Mesenchymal stem cell (in vitro differentiated cells and primary cell): ENCODE measurements at regions not wholly inside any gene's neighbourhood (a gene's known extent, or its start where the extent isn't known, plus 50 kb on each side); places are given as distances from the start of the nearest gene placed in this dataset.

Source experiments
- DNase-seq: peaks from one replicate; pipeline ENCODE4 v3.0.0-alpha.2; 2013
- H2AFZ ChIP-seq: one replicate; pipeline ENCODE4 v1.6.1; 2013; ENCODE audit warnings: low read depth, mild to moderate bottlenecking, control low read depth, inconsistent platforms, low read length, moderate library complexity
- H2AK5ac ChIP-seq: 2 replicates; pipeline ENCODE4 v1.6.1; 2013; ENCODE audit warnings: low read length, moderate library complexity, mild to moderate bottlenecking, inconsistent platforms; ENCODE audit not compliant: severe bottlenecking
- H2BK120ac ChIP-seq: one replicate; pipeline ENCODE4 v1.6.1; 2013; ENCODE audit warnings: low read depth, mild to moderate bottlenecking, inconsistent platforms, low read length, moderate library complexity
- H2BK12ac ChIP-seq, 2 experiments: one replicate each; pipeline ENCODE4 v1.6.1; 2013; ENCODE audit warnings: inconsistent platforms in 2 of 2, low read length in 2 of 2, mild to moderate bottlenecking in 2 of 2, moderate library complexity in 2 of 2, control low read depth in 1 of 2
- H2BK15ac ChIP-seq: one replicate; pipeline ENCODE4 v1.6.1; 2013; ENCODE audit warnings: mild to moderate bottlenecking, low read depth, inconsistent platforms; ENCODE audit not compliant: poor library complexity, severe bottlenecking
- H2BK5ac ChIP-seq: 2 replicates; pipeline ENCODE4 v1.6.1; 2013; ENCODE audit warnings: low read depth, mild to moderate bottlenecking, low read length, control low read depth, inconsistent platforms; ENCODE audit not compliant: poor library complexity, severe bottlenecking
- H3K14ac ChIP-seq, 2 experiments: one replicate each; pipeline ENCODE4 v1.6.1; 2013; ENCODE audit warnings: inconsistent platforms in 2 of 2, low read length in 2 of 2, control low read depth in 1 of 2, mild to moderate bottlenecking in 1 of 2, moderate library complexity in 1 of 2
- H3K18ac ChIP-seq, 2 experiments: one replicate each; pipeline ENCODE4 v1.6.1; 2013; ENCODE audit warnings: inconsistent platforms in 2 of 2, low read length in 2 of 2, control low read depth in 1 of 2, low read depth in 1 of 2, mild to moderate bottlenecking in 1 of 2
- H3K23ac ChIP-seq, 2 experiments: one replicate each; pipeline ENCODE4 v1.6.1; 2013; ENCODE audit warnings: inconsistent platforms in 2 of 2, low read length in 2 of 2, mild to moderate bottlenecking in 2 of 2, moderate library complexity in 2 of 2, control low read depth in 1 of 2
- H3K27ac ChIP-seq: 2 replicates; pipeline ENCODE4 v1.5.1; 2013; ENCODE audit warnings: mild to moderate bottlenecking, moderate library complexity, low read length, control low read depth, inconsistent platforms; ENCODE audit not compliant: poor library complexity, severe bottlenecking
- H3K27me3 ChIP-seq, 2 experiments: 2 replicates each; pipeline versions ENCODE4 v1.6.1 to v1.7.0; 2013; ENCODE audit warnings: low read length in 2 of 2, mild to moderate bottlenecking in 2 of 2, moderate library complexity in 2 of 2, control low read depth in 1 of 2, inconsistent platforms in 1 of 2; ENCODE audit not compliant: control insufficient read depth in 1 of 2, insufficient read depth in 1 of 2
- H3K36me3 ChIP-seq, 2 experiments: 2 replicates each; pipeline versions ENCODE4 v1.6.1 to v1.7.0; 2013; ENCODE audit warnings: low read length in 2 of 2, control low read depth in 1 of 2, inconsistent platforms in 1 of 2, low read depth in 1 of 2, mild to moderate bottlenecking in 1 of 2; ENCODE audit not compliant: insufficient read depth in 2 of 2, control insufficient read depth in 1 of 2
- H3K4ac ChIP-seq, 2 experiments: one replicate each; pipeline ENCODE4 v1.6.1; 2013; ENCODE audit warnings: inconsistent platforms in 2 of 2, low read length in 2 of 2, mild to moderate bottlenecking in 2 of 2, moderate library complexity in 2 of 2, control low read depth in 1 of 2, low read depth in 1 of 2
- H3K4me1 ChIP-seq: 2 replicates; pipeline ENCODE4 v1.6.1; 2013; ENCODE audit warnings: low read depth, low read length, control low read depth; ENCODE audit not compliant: control insufficient read depth, insufficient read depth
- H3K4me2 ChIP-seq: 2 replicates; pipeline ENCODE4 v1.6.1; 2013; ENCODE audit warnings: low read length, mild to moderate bottlenecking, inconsistent platforms; ENCODE audit not compliant: poor library complexity, severe bottlenecking
- H3K4me3 ChIP-seq, 2 experiments: 2 replicates each; pipeline versions ENCODE4 v1.5.1 to v1.7.0; 2013; ENCODE audit warnings: low read length in 2 of 2, mild to moderate bottlenecking in 2 of 2, control low read depth in 1 of 2, low read depth in 1 of 2; ENCODE audit not compliant: insufficient read depth in 1 of 2
- H3K79me1 ChIP-seq: replicated peaks from 2 replicates; pipeline ENCODE4 v1.6.1; 2013; ENCODE audit warnings: mild to moderate bottlenecking, control low read depth, low read length, inconsistent platforms; ENCODE audit not compliant: poor library complexity, severe bottlenecking
- H3K9ac ChIP-seq: 2 replicates; pipeline ENCODE4 v1.7.0; 2013; ENCODE audit warnings: mild to moderate bottlenecking, low read length, moderate library complexity
- H3K9me3 ChIP-seq: 2 replicates; pipeline ENCODE4 v1.7.0; 2013; ENCODE audit warnings: mild to moderate bottlenecking, low read length; ENCODE audit not compliant: control insufficient read depth
- H4K8ac ChIP-seq: one replicate; pipeline ENCODE4 v1.6.1; 2013; ENCODE audit warnings: inconsistent platforms, mild to moderate bottlenecking, low read length, moderate library complexity
- H4K91ac ChIP-seq: one replicate; pipeline ENCODE4 v1.6.1; 2013; ENCODE audit warnings: mild to moderate bottlenecking, low read length, inconsistent platforms
- WGBS: methylation state at CpG from one replicate; pipeline ENCODE4 v1.1.7; 2013; ENCODE audit warnings: mixed read lengths; 5-methylcytosine and 5-hydroxymethylcytosine counted together

DNA sequence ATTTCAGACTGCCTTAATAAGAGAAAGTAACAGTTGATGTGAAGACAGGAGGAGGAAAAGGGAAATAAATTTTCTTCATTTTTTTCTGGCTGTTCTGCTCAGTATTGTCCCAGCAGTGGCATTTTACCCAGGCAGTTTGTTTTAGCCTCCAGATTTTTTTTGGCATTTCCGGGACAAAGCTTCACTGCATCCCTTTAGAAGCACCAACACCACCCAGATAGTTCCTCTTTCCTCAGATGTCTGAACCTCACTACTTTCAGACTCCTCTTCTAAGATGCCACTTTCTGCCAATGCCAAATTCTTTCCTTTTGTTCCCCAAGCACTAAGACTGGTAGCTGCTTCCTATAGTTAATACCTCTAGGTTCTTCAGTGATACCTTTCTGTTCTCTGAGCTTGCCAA is 480.1 kb upstream of the SLC10A2 start:
- H3K23ac ChIP-seq: no peak overlapping the region
- no peak overlapping the region for H3K18ac ChIP-seq
- H2BK5ac ChIP-seq: no peak overlapping the region
- H4K91ac ChIP-seq: no peak overlapping the region
- H4K8ac ChIP-seq: no peak overlapping the region
- no peak overlapping the region for H3K4ac ChIP-seq
- H3K36me3 ChIP-seq: no peaks in the 10 kb centered on the region
- no peak overlapping the region for H2BK15ac ChIP-seq
- H3K27me3 ChIP-seq: no peaks in the 10 kb centered on the region
- H3K14ac ChIP-seq: no peak overlapping the region
- H3K27ac ChIP-seq: no peak overlapping the region
- 87% methylated on average over 1 of the region's 1 CpG for WGBS
- no peak overlapping the region for H3K4me2 ChIP-seq
- H3K4me1 ChIP-seq: no peaks in the 10 kb centered on the region
- H3K9me3 ChIP-seq: peaks cover 49% of the 10 kb centered on the region
- no peak overlapping the region for H3K9ac ChIP-seq
- H2AFZ ChIP-seq: no peak overlapping the region
- no peak overlapping the region for H2AK5ac ChIP-seq
- H3K79me1 ChIP-seq: no peaks in the 10 kb centered on the region
- DNase-seq: no peak
- no peak overlapping the region for H3K4me3 ChIP-seq
- no peak overlapping the region for H2BK12ac ChIP-seq
- H2BK120ac ChIP-seq: no peak overlapping the region

DNA sequence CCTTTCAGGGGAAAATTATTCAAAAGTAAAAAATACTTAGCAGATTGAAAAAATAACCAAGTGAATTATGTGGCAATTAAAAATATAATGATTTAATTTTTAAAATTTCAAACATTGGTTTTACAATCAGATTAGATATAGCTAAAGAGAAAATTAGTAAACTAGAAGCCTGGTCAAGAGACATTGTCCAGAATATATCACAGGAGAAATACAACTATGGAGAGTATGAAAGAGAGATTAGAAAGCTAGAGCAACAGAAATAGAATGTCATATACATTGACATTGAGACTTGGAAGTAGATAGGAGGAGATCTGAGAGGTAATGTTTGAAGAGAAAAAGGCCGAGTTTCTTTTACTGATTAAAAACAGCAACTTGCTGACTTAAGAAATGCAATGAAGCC is 476.4 kb upstream of the SLC10A2 start:
- Histone ChIP-seq H3K4ac (no peak overlapping the region), H2AK5ac (no peak overlapping the region)
- WGBS: no CpG with 5 or more reads among the region's 1 CpG

DNA sequence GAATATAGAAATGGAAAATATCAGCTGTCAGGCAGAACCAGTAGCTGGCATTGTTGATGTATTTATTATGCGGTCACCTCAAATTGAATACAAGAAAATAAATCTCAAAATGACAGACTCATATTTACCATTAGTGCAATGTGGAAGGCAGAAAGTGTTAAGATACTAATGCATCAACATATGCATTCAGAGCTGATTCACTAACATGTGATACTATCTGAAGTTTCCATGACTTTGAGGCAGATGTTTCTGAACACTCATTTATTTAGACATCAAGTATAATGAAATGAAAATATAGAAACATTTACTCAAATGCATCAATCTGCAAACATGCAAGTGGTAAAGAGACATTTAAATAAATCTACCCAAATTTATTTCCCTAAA is 474.2 kb upstream of the SLC10A2 start:
- Histone ChIP-seq H3K14ac (no peak overlapping the region), H3K4me1 (no peaks in the 10 kb centered on the region), H3K79me1 (no peaks in the 10 kb centered on the region), H4K8ac (no peak overlapping the region), H3K4me2 (no peak overlapping the region), H2BK12ac (no peak overlapping the region), H2AK5ac (no peak overlapping the region), H3K27ac (no peak overlapping the region), H3K27me3 (no peaks in the 10 kb centered on the region), H3K9me3 (peaks cover 30% of the 10 kb centered on the region), H2BK120ac (no peak overlapping the region), H3K18ac (no peak overlapping the region), H2AFZ (no peak overlapping the region), H3K23ac (no peak overlapping the region), H3K36me3 (no peaks in the 10 kb centered on the region), H3K4ac (no peak overlapping the region), H2BK15ac (no peak overlapping the region), H2BK5ac (no peak overlapping the region), H3K4me3 (no peak overlapping the region), H3K9ac (no peak overlapping the region), H4K91ac (no peak overlapping the region)
- no CpG with 5 or more reads among the region's 1 CpG for WGBS
- DNase-seq: no peak

More for the DNA sequence above, 476.4 kb upstream of the SLC10A2 start:
- Histone ChIP-seq H3K14ac (no peak overlapping the region), H3K9me3 (peaks cover 43% of the 10 kb centered on the region), H3K4me3 (no peak overlapping the region), H3K18ac (no peak overlapping the region), H3K4me1 (no peaks in the 10 kb centered on the region), H4K8ac (no peak overlapping the region), H3K27ac (no peak overlapping the region), H3K23ac (no peak overlapping the region), H2BK120ac (no peak overlapping the region), H2AFZ (no peak overlapping the region), H4K91ac (no peak overlapping the region), H2BK12ac (no peak overlapping the region), H2BK5ac (no peak overlapping the region), H3K79me1 (no peaks in the 10 kb centered on the region), H3K9ac (no peak overlapping the region), H3K27me3 (no peaks in the 10 kb centered on the region), H2BK15ac (no peak overlapping the region), H3K36me3 (no peaks in the 10 kb centered on the region), H3K4me2 (no peak overlapping the region)
- DNase-seq: no peak

DNA sequence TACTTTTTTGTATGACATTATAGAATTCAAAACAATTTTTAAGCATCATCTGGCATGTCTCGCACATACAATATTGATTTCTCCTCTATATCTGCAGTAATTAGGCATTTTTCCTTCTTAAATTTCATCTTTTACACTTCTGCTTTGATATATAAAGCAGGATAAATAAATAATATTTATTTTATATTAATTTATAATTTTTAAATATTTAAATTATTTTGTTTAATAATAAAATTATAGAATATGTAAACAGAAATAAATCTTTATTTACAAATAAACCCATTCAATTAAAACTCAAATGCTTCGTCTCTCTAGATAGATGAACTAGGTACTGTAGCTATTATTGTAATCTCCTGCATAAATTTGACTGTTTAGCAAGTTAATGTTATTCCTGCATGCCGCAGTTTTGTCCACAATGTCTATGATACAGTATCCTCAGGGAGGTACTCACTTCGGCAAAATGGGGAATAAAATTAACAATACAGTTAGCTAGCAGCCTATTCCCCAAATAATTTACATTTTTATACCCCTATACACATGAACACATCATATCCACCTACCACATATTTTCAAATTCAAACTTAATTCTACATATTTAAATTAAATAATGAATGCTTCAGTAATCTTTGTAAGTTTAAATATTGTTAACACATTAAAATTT is 473.6 kb upstream of the SLC10A2 start:
- H3K4me1 ChIP-seq: no peaks in the 10 kb centered on the region
- H3K4ac ChIP-seq: no peak overlapping the region
- H2BK120ac ChIP-seq: no peak overlapping the region
- H2AK5ac ChIP-seq: no peak overlapping the region
- H3K27ac ChIP-seq: no peak overlapping the region
- peaks cover 25% of the 10 kb centered on the region for H3K9me3 ChIP-seq
- no peak overlapping the region for H2BK5ac ChIP-seq
- no peaks in the 10 kb centered on the region for H3K27me3 ChIP-seq
- no peak overlapping the region for H2BK12ac ChIP-seq
- no peak overlapping the region for H4K91ac ChIP-seq
- no peak overlapping the region for H3K23ac ChIP-seq
- no peak overlapping the region for H4K8ac ChIP-seq
- H3K18ac ChIP-seq: no peak overlapping the region
- no peak overlapping the region for H2AFZ ChIP-seq
- no peaks in the 10 kb centered on the region for H3K36me3 ChIP-seq
- no peak overlapping the region for H3K4me3 ChIP-seq
- H3K9ac ChIP-seq: no peak overlapping the region
- no peak overlapping the region for H2BK15ac ChIP-seq
- no peak overlapping the region for H3K14ac ChIP-seq
- DNase-seq: no peak
- H3K79me1 ChIP-seq: no peaks in the 10 kb centered on the region
- no peak overlapping the region for H3K4me2 ChIP-seq
- WGBS: 84% methylated on average over 3 of the region's 4 CpGs
